Activated CD8-positive, alpha-beta memory T cell treated with anti-CD3 and anti-CD28 coated beads, Interleukin-2, amount 50 U/mL, for 24 hours (primary cell): ENCODE measurements at regions not wholly inside any gene's neighbourhood (a gene's known extent, or its start where the extent isn't known, plus 50 kb on each side); places are given as distances from the start of the nearest gene placed in this dataset.

Experiments used
- DNase-seq: peaks from one replicate; pipeline ENCODE4 v3.0.0-alpha.2; 2020; ENCODE audit errors: extremely low read depth

GRCh38 chr17:36864827-36865430, 72.3 kb upstream of the LHX1 start:
- no peak for DNase-seq

- DNase-seq, result no peak
Measured at GRCh38 chr17:36867716-36868341, 69.4 kb upstream of the LHX1 start.

GRCh38 chr17:36868777-36869176, 68.5 kb upstream of the LHX1 start:
- no peak for DNase-seq

GRCh38 chr17:36869441-36869840, 67.8 kb upstream of the LHX1 start:
- no peak for DNase-seq

- no peak for DNase-seq
Measured at GRCh38 chr17:36869856-36870719, 67.2 kb upstream of the LHX1 start.

- DNase-seq, result no peak
Measured at GRCh38 chr17:36870720-36870999, 66.6 kb upstream of the LHX1 start.

- DNase-seq, result no peak
Measured at GRCh38 chr17:36875698-36876293, 61.5 kb upstream of the LHX1 start.

- DNase-seq, result no peak
Measured at GRCh38 chr17:36876966-36877365, 60.3 kb upstream of the LHX1 start.

- no peak for DNase-seq
Measured at GRCh38 chr17:36877771-36878170, 59.5 kb upstream of the LHX1 start.

- DNase-seq, result no peak
Measured at GRCh38 chr17:36878216-36878615, 59.1 kb upstream of the LHX1 start.

- DNase-seq, result no peak
Measured at GRCh38 chr17:36879027-36879426, 58.2 kb upstream of the LHX1 start.

- no peak for DNase-seq
Measured at GRCh38 chr17:36879624-36880131, 57.6 kb upstream of the LHX1 start.

- DNase-seq, result no peak
Measured at GRCh38 chr17:36880268-36880905, 56.9 kb upstream of the LHX1 start.

GRCh38 chr17:36881323-36881722, 56.0 kb upstream of the LHX1 start:
- no peak for DNase-seq

- no peak for DNase-seq
Measured at GRCh38 chr17:36884495-36885152, 52.7 kb upstream of the LHX1 start.

- no peak for DNase-seq
Measured at GRCh38 chr17:36885153-36885735, 52.0 kb upstream of the LHX1 start.

- DNase-seq, result no peak
Measured at GRCh38 chr17:36885771-36886377, 51.4 kb upstream of the LHX1 start.
